GM21447 (cell line): ENCODE measurements at regions not wholly inside any gene's neighbourhood (a gene's known extent, or its start where the extent isn't known, plus 50 kb on each side); places are given as distances from the start of the nearest gene placed in this dataset.
"Not testable (repeated sequence)": the region's sequence is repeated elsewhere in the genome, so short reads cannot be mapped to it uniquely, and the experiment has no call there.

ENCODE experiments used
- ATAC-seq: cut with Tn5 transposase; IDR thresholded peaks from one replicate; pipeline ENCODE4 v1.9.1; 2021; ENCODE audit not compliant: unreplicated experiment

GRCh38 chr6:86128130-86128814, 485.6 kb upstream of the SYNCRIP start:
- ATAC-seq: no peak

- ATAC-seq: no peak
These were observed 479.4 kb upstream of the SYNCRIP start for GRCh38 chr6:86122086-86122485.

- no peak for ATAC-seq
These were observed 475.6 kb upstream of the SYNCRIP start for GRCh38 chr6:86118271-86118670.

GRCh38 chr6:86107985-86108384, 465.3 kb upstream of the SYNCRIP start:
- no peak for ATAC-seq

- ATAC-seq: no peak
These were observed 445.3 kb upstream of the SYNCRIP start for GRCh38 chr6:86087954-86088353.

GRCh38 chr6:86079938-86080337, 437.3 kb upstream of the SYNCRIP start:
- no peak for ATAC-seq

GRCh38 chr6:86070151-86070550, 427.5 kb upstream of the SYNCRIP start:
- no peak for ATAC-seq

GRCh38 chr6:86065002-86065401, 422.3 kb upstream of the SYNCRIP start:
- ATAC-seq: not testable (repeated sequence)

- ATAC-seq: not testable (repeated sequence)
These were observed 414.8 kb upstream of the SYNCRIP start for GRCh38 chr6:86057293-86057980.

- ATAC-seq: no peak
These were observed 402.4 kb upstream of the SYNCRIP start for GRCh38 chr6:86045038-86045437.

- no peak for ATAC-seq
These were observed 399.5 kb upstream of the SYNCRIP start for GRCh38 chr6:86042214-86042613.

GRCh38 chr6:86031713-86032112, 389.0 kb upstream of the SYNCRIP start:
- no peak for ATAC-seq

- ATAC-seq: peak; percentile 71
These were observed 388.2 kb upstream of the SYNCRIP start for GRCh38 chr6:86030875-86031274.

- no peak for ATAC-seq
These were observed 386.1 kb upstream of the SYNCRIP start for GRCh38 chr6:86028776-86029175.

- ATAC-seq: not testable (repeated sequence)
These were observed 384.2 kb upstream of the SYNCRIP start for GRCh38 chr6:86026890-86027289.

GRCh38 chr6:86017236-86017635, 374.6 kb upstream of the SYNCRIP start:
- peak; percentile 74 for ATAC-seq

- ATAC-seq: peak; percentile 26
These were observed 373.9 kb upstream of the SYNCRIP start for GRCh38 chr6:86016567-86016966.

- peak; percentile 39 for ATAC-seq
These were observed 373.4 kb upstream of the SYNCRIP start for GRCh38 chr6:86016077-86016476.

GRCh38 chr6:86012991-86013390, 370.3 kb upstream of the SYNCRIP start:
- ATAC-seq: not testable (repeated sequence)

- no peak for ATAC-seq
These were observed 368.5 kb upstream of the SYNCRIP start for GRCh38 chr6:86010915-86011786.

GRCh38 chr6:85997206-85997605, 354.5 kb upstream of the SYNCRIP start:
- no peak for ATAC-seq

- ATAC-seq: no peak
These were observed 353.3 kb upstream of the SYNCRIP start for GRCh38 chr6:85996034-85996375.
